Astrocyte (in vitro differentiated cells and primary cell): ENCODE measurements at regions not wholly inside any gene's neighbourhood (a gene's known extent, or its start where the extent isn't known, plus 50 kb on each side); places are given as distances from the start of the nearest gene placed in this dataset.

Experiments used
- DNase-seq: peaks from one replicate; pipeline ENCODE4 v3.0.0-alpha.2; 2010; ENCODE audit warnings: low read depth
- FAIRE-seq: peaks from 2 replicates; lab custom pipeline; 2011; peaks lifted over from hg19 to GRCh38; lab: Jason Lieb, UNC
- H2AFZ ChIP-seq: 2 replicates; pipeline ENCODE4 v1.6.0; 2012; ENCODE audit warnings: low read depth, low read length, inconsistent platforms
- H3K27ac ChIP-seq: 2 replicates; pipeline ENCODE4 v1.5.1; 2011; ENCODE audit warnings: low read depth, low read length, inconsistent platforms
- H3K27me3 ChIP-seq: 2 replicates; pipeline ENCODE4 v1.6.0; 2011; ENCODE audit warnings: low read length, inconsistent platforms; ENCODE audit not compliant: insufficient read depth
- H3K36me3 ChIP-seq: 2 replicates; pipeline ENCODE4 v1.5.1; 2011; ENCODE audit warnings: low read length, inconsistent platforms; ENCODE audit not compliant: insufficient read depth
- H3K4me1 ChIP-seq: 2 replicates; pipeline ENCODE4 v1.5.1; 2011; ENCODE audit warnings: low read length, inconsistent platforms; ENCODE audit not compliant: insufficient read depth
- H3K4me2 ChIP-seq: 2 replicates; pipeline ENCODE4 v1.6.0; 2012; ENCODE audit warnings: low read length, inconsistent platforms
- H3K4me3 ChIP-seq: 2 replicates; pipeline ENCODE4 v1.5.1; 2011; ENCODE audit warnings: low read depth, mild to moderate bottlenecking, low read length, inconsistent platforms; ENCODE audit not compliant: insufficient read depth
- H3K79me2 ChIP-seq: 2 replicates; pipeline ENCODE4 v1.6.0; 2012; ENCODE audit warnings: mild to moderate bottlenecking, low read length, inconsistent platforms; ENCODE audit not compliant: insufficient read depth
- H3K9ac ChIP-seq: 2 replicates; pipeline ENCODE4 v1.6.0; 2012; ENCODE audit warnings: mild to moderate bottlenecking, low read length, inconsistent platforms
- H3K9me3 ChIP-seq: 2 replicates; pipeline ENCODE4 v1.5.1; 2012; ENCODE audit warnings: low read depth, mild to moderate bottlenecking, low read length, inconsistent platforms; ENCODE audit not compliant: insufficient read depth
- H4K20me1 ChIP-seq: 2 replicates; pipeline ENCODE4 v1.6.0; 2012; ENCODE audit warnings: low read length, inconsistent platforms; ENCODE audit not compliant: insufficient read depth
- H3K27ac Mint-ChIP-seq: one replicate; pipeline ENCODE4 v1.8.0; 2021; ENCODE audit warnings: mild to moderate bottlenecking, mixed read lengths; ENCODE audit not compliant: unreplicated experiment
- H3K27me3 Mint-ChIP-seq: one replicate; pipeline ENCODE4 v1.8.0; 2021; ENCODE audit warnings: low read depth, mixed read lengths; ENCODE audit not compliant: unreplicated experiment
- H3K36me3 Mint-ChIP-seq: one replicate; pipeline ENCODE4 v1.8.0; 2021; ENCODE audit warnings: low read depth, mixed read lengths; ENCODE audit not compliant: unreplicated experiment
- H3K4me1 Mint-ChIP-seq: one replicate; pipeline ENCODE4 v1.8.0; 2021; ENCODE audit warnings: low read depth, mixed read lengths; ENCODE audit not compliant: unreplicated experiment
- H3K4me3 Mint-ChIP-seq: one replicate; pipeline ENCODE4 v1.8.0; 2021; ENCODE audit warnings: mild to moderate bottlenecking, moderate library complexity, mixed read lengths; ENCODE audit not compliant: unreplicated experiment
- H3K9me3 Mint-ChIP-seq: one replicate; pipeline ENCODE4 v1.8.0; 2021; ENCODE audit warnings: mild to moderate bottlenecking, mixed read lengths; ENCODE audit not compliant: unreplicated experiment
- CTCF ChIP-seq: IDR thresholded peaks from 2 replicates; pipeline ENCODE4 v1.5.1; 2011; ENCODE audit warnings: low read depth, mild to moderate bottlenecking, inconsistent platforms, low read length, moderate library complexity; ENCODE audit not compliant: insufficient read depth
- EZH2 ChIP-seq: IDR thresholded peaks from 2 replicates; pipeline ENCODE4 v1.6.1; 2012; ENCODE audit warnings: mild to moderate bottlenecking, low read length, inconsistent platforms; ENCODE audit not compliant: insufficient read depth

GRCh38 chr15:29437888-29438702 lies 168.5 kb upstream of the NSMCE3 start:
- Histone ChIP-seq H3K27me3 (no peaks in the 10 kb centered on the region), H3K4me2 (no peak overlapping the region), H3K36me3 (no peaks in the 10 kb centered on the region), H3K27ac (no peak overlapping the region), H3K79me2 (no peaks in the 10 kb centered on the region), H4K20me1 (no peaks in the 10 kb centered on the region), H3K4me1 (no peaks in the 10 kb centered on the region), H2AFZ (no peak overlapping the region), H3K4me3 (no peak overlapping the region), H3K9me3 (peaks cover 2% of the 10 kb centered on the region), H3K9ac (no peak overlapping the region)
- FAIRE-seq: no peak
- H3K4me3 Mint-ChIP-seq: no peak overlapping the region
- TF ChIP-seq CTCF: no peak
- TF ChIP-seq EZH2: no peak
- H3K27ac Mint-ChIP-seq: no peak overlapping the region
- no peak for DNase-seq
- H3K36me3 Mint-ChIP-seq: no peaks in the 10 kb centered on the region
- no peaks in the 10 kb centered on the region for H3K27me3 Mint-ChIP-seq
- peaks cover 15% of the 10 kb centered on the region for H3K4me1 Mint-ChIP-seq
- no peaks in the 10 kb centered on the region for H3K9me3 Mint-ChIP-seq

- H3K4me3 Mint-ChIP-seq: no peak overlapping the region
- FAIRE-seq (no peak), DNase-seq (no peak)
- no peaks in the 10 kb centered on the region for H3K36me3 Mint-ChIP-seq
- no peak overlapping the region for H3K9ac ChIP-seq
- H2AFZ ChIP-seq: no peak overlapping the region
- H3K27ac ChIP-seq: no peak overlapping the region
- H3K4me2 ChIP-seq: no peak overlapping the region
- H3K27ac Mint-ChIP-seq: no peak overlapping the region
- peaks cover 2% of the 10 kb centered on the region for H3K9me3 ChIP-seq
- H3K79me2 ChIP-seq: no peaks in the 10 kb centered on the region
- TF ChIP-seq CTCF: no peak
- TF ChIP-seq EZH2: no peak
- H3K36me3 ChIP-seq: no peaks in the 10 kb centered on the region
- no peak overlapping the region for H3K4me3 ChIP-seq
- no peaks in the 10 kb centered on the region for H3K4me1 ChIP-seq
- no peaks in the 10 kb centered on the region for H3K27me3 ChIP-seq
- no peaks in the 10 kb centered on the region for H4K20me1 ChIP-seq
- H3K4me1 Mint-ChIP-seq: peaks cover 15% of the 10 kb centered on the region
- no peaks in the 10 kb centered on the region for H3K9me3 Mint-ChIP-seq
- H3K27me3 Mint-ChIP-seq: no peaks in the 10 kb centered on the region
Measured at GRCh38 chr15:29435811-29436210, 166.2 kb upstream of the NSMCE3 start.

GRCh38 chr15:29434280-29434679 lies 164.7 kb upstream of the NSMCE3 start:
- Mint-ChIP-seq H3K4me3 (no peak overlapping the region), H3K36me3 (no peaks in the 10 kb centered on the region), H3K27me3 (no peaks in the 10 kb centered on the region), H3K27ac (no peak overlapping the region), H3K9me3 (no peaks in the 10 kb centered on the region), H3K4me1 (peaks cover 15% of the 10 kb centered on the region)
- TF ChIP-seq CTCF: no peak
- Histone ChIP-seq H3K4me2 (no peak overlapping the region), H3K79me2 (no peaks in the 10 kb centered on the region), H4K20me1 (no peaks in the 10 kb centered on the region), H2AFZ (no peak overlapping the region), H3K27ac (no peak overlapping the region), H3K9me3 (peaks cover 2% of the 10 kb centered on the region), H3K9ac (no peak overlapping the region), H3K4me1 (no peaks in the 10 kb centered on the region), H3K4me3 (no peak overlapping the region), H3K36me3 (no peaks in the 10 kb centered on the region), H3K27me3 (no peaks in the 10 kb centered on the region)
- FAIRE-seq (no peak), DNase-seq (no peak)
